GM12891 (cell line): ENCODE measurements at regions not wholly inside any gene's neighbourhood (a gene's known extent, or its start where the extent isn't known, plus 50 kb on each side); places are given as distances from the start of the nearest gene placed in this dataset.

Source experiments
- DNase-seq: peaks from one replicate; pipeline ENCODE4 v3.0.0; 2011; ENCODE audit warnings: low spot score; ENCODE audit not compliant: insufficient read length
- FAIRE-seq: peaks from 2 replicates; lab custom pipeline; 2011; peaks lifted over from hg19 to GRCh38; lab: Jason Lieb, UNC
- PAX5 ChIP-seq: IDR thresholded peaks from 2 replicates; pipeline ENCODE4 v1.6.1; 2011; ENCODE audit warnings: low read length, moderate library complexity, mild to moderate bottlenecking; ENCODE audit not compliant: insufficient read depth, severe bottlenecking
- POLR2A ChIP-seq: IDR thresholded peaks from 2 replicates; pipeline ENCODE4 v1.6.1; 2011; ENCODE audit warnings: low read depth, low read length, control low read depth
- POLR2AphosphoS5 ChIP-seq: IDR thresholded peaks from 2 replicates; pipeline ENCODE4 v1.6.1; 2011; ENCODE audit warnings: low read depth, low read length, control low read depth
- POU2F2 ChIP-seq: IDR thresholded peaks from 2 replicates; pipeline ENCODE4 v1.6.1; 2011; ENCODE audit warnings: low read depth, mild to moderate bottlenecking, control low read depth, low read length, moderate library complexity
- SPI1 ChIP-seq: IDR thresholded peaks from 2 replicates; pipeline ENCODE4 v1.6.1; 2011; ENCODE audit warnings: low read depth, low read length, control low read depth
- TAF1 ChIP-seq: IDR thresholded peaks from 2 replicates; pipeline ENCODE4 v1.6.1; 2011; ENCODE audit warnings: low read depth, low read length, control low read depth

DNA sequence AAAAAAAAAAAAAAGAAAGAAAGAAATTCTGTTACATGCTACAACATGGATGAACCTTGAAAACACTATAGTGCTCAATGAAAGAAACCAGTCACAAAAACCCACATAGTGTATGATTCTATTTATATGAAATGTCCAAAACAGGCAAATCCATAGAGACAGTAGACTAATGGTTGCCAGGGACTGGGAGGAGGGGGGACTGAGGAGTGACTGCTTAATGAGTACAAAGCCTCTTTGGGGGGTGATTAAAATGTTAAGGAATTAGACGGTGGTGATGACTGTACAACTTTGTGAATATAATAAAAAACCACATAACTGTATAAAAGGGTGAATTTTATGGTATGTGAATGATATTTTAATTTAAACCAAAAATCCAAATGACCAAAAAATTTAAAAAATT, 116.0 kb upstream of the GUCA2B start:
- TF ChIP-seq SPI1 (no peak), POLR2AphosphoS5 (no peak), TAF1 (no peak), POU2F2 (no peak), POLR2A (no peak), PAX5 (no peak)
- no peak for FAIRE-seq
- no peak for DNase-seq

DNA sequence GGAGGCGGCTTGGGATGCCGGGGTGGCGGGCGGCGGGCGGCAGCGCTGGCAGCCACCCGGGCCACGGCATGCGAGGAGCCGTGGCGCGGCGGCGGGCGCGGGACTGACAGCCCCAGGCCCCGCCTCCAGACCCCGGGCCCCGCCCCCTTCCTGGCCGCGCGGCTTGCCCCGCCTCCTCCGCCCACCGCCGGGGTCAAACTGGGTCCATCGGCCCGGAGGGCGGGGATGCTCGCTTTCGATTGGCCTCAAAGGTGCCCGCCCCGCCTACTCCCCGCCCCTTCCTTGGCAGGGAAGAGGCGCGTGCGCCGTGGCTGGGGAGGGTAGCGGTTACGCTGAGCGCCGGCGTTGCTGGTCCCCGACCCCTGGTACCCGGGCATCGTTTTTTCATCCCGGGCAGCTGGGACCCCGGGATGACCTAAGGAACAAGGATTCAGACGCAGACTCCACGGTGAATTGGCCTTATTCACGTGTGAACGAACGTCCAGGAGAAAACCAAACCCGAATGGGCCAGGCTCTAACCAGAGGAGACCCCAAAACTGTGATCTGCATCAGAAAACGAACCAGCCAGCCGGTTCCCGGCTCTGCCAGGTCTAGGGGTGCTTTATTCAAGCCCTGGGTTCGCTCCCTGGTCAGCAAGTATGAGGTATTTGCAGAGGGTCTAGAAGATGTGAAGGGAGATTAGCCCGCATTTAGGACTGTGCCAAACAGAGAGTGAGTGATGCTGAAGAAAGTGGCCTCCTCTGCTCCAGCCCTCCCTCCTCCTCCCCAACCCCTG, 117.2 kb upstream of the GUCA2B start:
- no peak for TF ChIP-seq SPI1
- no peak for TF ChIP-seq POLR2AphosphoS5
- no peak for TF ChIP-seq POU2F2
- no peak for TF ChIP-seq TAF1
- TF ChIP-seq POLR2A: no peak
- TF ChIP-seq PAX5: no peak
- peak; percentile 93 for DNase-seq
- FAIRE-seq: peak; percentile 98

DNA sequence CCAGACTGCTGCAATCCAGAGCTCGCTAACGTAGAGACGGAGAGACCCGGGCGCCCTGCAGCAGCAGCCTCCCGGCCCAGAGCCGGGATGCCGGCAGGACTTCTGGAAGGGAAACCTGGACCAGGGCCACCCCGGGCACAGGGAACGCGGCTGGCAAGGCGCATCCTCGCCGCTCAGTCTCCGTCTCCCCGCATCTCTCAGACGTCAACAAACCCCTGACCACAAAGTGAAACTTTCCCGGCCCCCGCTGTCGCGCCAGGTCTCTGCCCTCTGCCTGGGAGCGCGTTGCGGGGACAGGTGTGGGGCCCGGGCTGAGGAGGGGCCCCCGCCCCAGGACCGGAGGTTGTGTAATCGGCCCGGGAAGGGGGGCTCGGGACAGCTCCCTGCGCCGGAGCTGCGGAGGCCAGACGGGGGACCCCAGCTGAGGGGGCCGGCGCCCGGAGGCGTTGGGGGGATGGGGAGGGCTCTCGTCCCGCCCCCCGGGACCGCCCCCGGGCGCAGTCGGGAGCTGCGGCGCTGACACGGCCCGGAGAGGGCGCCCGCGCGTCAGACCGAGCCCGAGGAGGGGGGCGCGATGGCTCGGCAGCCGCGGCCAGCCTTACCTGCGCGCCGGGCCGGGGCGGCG, 116.6 kb upstream of the HIVEP3 start:
- FAIRE-seq (peak; percentile 28), DNase-seq (peak; percentile 76)
- no peak for TF ChIP-seq PAX5
- TF ChIP-seq POLR2AphosphoS5: no peak
- no peak for TF ChIP-seq POU2F2
- TF ChIP-seq TAF1: no peak
- TF ChIP-seq POLR2A: no peak
- TF ChIP-seq SPI1: no peak

DNA sequence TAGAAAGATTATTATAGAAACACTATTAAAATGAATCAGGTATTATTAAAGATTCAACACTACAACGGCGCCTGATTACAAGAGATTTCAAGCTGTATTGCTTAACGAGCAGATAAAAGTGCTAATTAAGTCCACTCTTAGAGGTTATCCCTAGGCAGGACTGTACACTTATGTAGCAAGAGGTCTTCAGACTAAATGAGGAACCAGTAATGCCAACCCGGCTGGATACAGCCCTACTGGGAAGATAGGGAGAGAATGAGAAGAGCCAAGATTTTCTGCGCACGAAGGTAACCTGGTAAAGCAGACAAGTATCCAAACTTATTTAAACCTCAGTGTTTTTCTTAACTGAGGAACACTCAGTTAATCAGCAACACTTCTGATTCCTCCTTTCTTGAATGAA, 115.7 kb upstream of the HIVEP3 start:
- TF ChIP-seq POLR2AphosphoS5: no peak
- FAIRE-seq (no peak), DNase-seq (no peak)

DNA sequence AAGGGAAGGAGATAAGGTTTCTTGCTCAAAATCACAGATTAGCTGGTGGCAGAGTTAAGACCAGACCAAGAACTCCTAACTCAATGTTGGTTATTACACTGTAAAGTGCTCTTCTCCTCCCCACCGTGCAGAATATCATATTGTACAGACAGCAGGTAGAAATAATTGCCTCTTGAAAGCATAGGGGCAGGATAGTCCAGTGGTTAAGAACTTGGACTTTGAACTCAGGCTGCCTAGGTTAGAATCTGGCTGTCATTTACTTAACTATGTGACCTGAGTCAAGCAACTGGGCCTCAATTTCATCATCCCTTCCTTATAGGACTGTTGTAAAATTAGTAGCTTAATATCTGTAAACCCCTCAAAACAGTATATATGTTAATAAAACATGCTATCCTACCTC, 114.9 kb upstream of the HIVEP3 start:
- no peak for TF ChIP-seq SPI1
- TF ChIP-seq POU2F2: no peak
- TF ChIP-seq POLR2A: no peak
- no peak for TF ChIP-seq POLR2AphosphoS5
- no peak for TF ChIP-seq TAF1
- no peak for TF ChIP-seq PAX5
- no peak for FAIRE-seq
- DNase-seq: no peak

DNA sequence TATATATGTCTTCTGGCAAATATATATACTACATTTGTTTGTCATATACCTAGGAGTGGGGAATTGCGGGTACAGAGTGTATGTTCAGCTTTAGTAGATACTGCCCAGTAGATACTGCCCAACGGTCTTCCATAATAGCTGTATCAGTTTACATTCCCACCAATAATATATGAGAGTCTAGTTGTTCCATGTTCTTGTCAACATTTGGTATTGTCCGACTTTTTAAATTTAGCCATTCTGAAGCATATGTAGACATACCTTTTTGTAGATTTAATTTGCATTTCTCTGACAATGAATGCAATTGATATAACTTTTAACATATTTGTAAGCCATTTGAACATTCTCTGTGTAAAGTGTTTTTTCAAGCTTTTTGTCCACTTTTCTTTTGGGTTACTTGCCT, 99.0 kb upstream of the HIVEP3 start:
- DNase-seq (no peak), FAIRE-seq (peak; percentile 28)
- no peak for TF ChIP-seq POU2F2
- TF ChIP-seq TAF1: no peak
- no peak for TF ChIP-seq POLR2AphosphoS5
- no peak for TF ChIP-seq SPI1
- no peak for TF ChIP-seq POLR2A
- no peak for TF ChIP-seq PAX5

DNA sequence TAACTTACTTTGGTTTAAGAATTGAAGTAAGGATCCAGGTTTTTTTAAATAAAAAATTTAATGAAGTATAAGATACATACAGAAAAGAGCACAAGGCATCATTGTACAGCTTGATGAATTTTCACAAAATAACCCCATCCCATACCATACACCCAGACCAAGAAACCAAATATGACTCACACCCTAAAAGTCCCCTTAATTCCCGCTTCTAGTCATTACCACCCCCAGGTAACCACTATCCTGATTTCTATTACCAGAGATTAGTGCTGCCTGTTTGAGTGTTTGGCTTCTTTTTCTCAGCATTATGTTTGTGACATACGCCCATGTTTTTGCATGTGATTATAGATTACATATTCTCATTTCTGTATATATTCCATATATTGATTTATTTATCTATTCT, 98.5 kb upstream of the HIVEP3 start:
- no peak for FAIRE-seq
- no peak for TF ChIP-seq POLR2A
- TF ChIP-seq POU2F2: no peak
- TF ChIP-seq TAF1: no peak
- TF ChIP-seq SPI1: no peak
- no peak for TF ChIP-seq POLR2AphosphoS5
- no peak for TF ChIP-seq PAX5
- no peak for DNase-seq

DNA sequence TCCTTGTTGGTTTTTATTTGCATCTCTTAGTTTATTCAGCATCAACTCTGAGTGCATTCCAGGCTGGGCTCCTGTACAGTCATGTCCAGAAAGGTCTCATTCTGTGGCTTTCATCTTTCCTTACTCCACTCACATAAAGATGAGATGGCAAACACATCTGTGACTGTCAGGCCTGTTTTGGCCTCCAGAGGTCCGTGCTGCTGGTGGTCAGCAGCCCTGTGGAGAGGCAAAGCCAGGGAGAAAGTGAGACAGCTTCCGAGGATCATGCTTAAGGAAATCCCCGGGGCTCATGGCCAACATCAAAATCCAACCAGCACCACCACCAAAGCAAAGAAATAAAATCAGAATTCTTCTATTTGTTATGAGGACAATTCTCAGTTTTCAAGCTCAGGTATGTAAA, 96.1 kb upstream of the HIVEP3 start:
- FAIRE-seq: peak; percentile 38
- DNase-seq: no peak

DNA sequence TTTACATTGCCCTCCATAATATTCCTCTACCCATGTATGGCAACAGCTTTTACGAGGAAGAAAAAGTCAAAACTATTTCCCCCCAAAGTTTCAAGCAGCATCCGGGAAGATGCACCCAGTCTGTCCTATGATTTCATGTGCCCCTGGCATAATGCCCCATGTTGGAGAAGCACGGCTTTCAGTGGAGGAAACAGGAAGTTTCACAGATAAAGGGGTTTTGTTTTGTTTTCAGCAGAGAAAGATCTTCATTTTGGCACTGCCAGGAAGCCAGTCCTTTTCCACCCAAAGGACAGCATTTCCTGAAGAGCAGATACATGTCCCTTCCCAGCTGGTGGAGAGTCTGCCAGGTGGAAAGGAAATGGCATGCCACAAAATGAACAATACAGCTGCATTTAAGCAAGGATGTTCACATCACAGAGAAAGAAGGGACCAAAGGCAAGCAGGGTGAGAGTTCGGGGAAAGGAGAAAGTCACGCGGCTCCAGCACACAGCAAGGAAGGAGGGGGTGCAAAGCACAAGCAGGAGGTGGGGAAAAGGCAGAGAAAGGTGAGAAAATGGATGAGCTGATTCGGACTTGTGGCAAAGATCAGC, 95.3 kb upstream of the HIVEP3 start:
- DNase-seq (no peak), FAIRE-seq (peak; percentile 81)
- TF ChIP-seq PAX5 (no peak), TAF1 (no peak), POU2F2 (no peak)

More for the DNA sequence above, 96.1 kb upstream of the HIVEP3 start:
- TF ChIP-seq SPI1: no peak
- TF ChIP-seq PAX5: no peak
- no peak for TF ChIP-seq POLR2A
- TF ChIP-seq POU2F2: no peak
- no peak for TF ChIP-seq TAF1
- no peak for TF ChIP-seq POLR2AphosphoS5
